ENCODE measurements at regions not wholly inside any gene's neighbourhood (a gene's known extent, or its start where the extent isn't known, plus 50 kb on each side); places are given as distances from the start of the nearest gene placed in this dataset.

DNA sequence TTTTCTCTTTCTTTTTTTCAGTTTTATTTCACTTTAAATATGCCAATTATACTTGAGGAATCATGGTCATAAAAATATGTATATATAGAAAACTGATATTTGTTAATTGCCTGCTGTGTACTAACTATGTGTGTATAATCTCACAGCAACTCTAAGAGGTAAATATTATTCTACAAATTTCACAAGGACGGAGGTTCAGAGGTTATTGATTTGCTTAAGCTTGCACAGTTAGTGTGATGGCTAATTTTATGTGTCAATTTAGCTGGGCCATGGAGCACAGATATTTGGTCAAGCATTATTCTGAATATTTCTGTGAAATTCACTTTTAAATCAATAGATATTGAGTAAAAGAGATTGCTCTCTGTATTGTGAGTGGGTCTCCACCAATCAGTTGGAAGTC, 75.7 kb upstream of the CENPW start:
- ATAC-seq: no peak
- DNase-seq (ENCODE audit: low spot score): no peak
- intact Hi-C loops (cut with DNase I): no loop called here

DNA sequence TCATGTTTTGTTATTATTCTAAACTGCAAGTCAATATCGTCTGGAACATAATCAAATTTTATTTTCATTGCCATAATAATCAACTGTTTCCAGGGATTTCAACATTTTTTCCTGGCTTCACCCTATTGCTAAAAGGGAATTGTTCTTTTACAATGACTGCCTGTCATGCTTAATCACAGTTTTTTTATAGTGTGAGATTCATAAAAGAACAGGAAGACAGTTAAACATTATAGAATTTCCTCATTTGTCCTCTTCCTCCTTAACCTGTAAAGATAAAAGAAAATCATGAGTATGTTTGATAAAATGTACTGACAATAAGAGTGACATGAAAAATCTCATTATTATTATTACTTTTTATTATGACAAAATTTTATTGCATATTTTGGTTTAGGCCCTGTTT, 73.3 kb upstream of the CENPW start:
- intact Hi-C loops (cut with DNase I): no loop called here
- ATAC-seq (no peak), DNase-seq (ENCODE audit: low spot score) (no peak)

DNA sequence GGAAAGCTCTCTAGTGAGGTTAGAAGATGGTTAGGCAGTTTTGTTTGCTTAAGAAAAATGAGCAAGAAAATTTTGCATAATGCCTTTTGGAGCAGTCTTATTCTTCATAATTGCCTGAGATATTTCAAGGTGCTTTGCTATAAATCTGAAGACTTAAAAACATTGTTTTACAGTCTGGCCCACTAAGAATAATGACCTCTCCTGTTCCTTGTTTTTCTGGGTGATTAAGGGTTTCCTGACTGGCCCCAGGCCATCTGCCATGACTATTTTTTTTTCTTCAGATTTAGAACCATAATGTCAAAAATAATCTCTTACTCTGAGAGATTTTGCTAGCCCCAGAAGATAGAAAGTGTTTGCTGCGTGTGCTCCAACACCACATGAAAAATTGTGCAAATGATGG, 72.3 kb upstream of the CENPW start:
- ATAC-seq: no peak
- intact Hi-C loops (cut with DNase I): no loop called here
- no peak for DNase-seq (ENCODE audit: low spot score)

DNA sequence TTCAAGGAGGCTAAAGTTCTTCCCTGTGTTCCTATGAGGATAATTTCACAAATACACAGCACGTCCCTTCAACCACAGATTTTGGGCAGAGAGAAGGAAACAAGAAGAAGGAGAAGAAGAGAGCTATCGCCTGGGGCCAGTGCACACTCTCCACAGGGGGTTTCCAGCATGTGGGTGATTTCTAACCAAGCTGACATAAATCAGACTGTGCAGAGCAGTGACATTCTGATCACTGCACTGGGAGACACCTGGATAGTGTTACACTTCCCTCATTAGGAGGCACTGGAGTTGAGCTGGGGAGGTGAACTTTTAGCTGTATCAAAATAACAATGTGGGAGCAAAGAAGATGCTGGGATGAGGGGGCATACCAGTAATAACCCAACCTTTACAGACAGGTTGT, 71.8 kb upstream of the CENPW start:
- DNase-seq (ENCODE audit: low spot score): no peak
- intact Hi-C loops (cut with DNase I): no loop called here
- ATAC-seq: no peak

DNA sequence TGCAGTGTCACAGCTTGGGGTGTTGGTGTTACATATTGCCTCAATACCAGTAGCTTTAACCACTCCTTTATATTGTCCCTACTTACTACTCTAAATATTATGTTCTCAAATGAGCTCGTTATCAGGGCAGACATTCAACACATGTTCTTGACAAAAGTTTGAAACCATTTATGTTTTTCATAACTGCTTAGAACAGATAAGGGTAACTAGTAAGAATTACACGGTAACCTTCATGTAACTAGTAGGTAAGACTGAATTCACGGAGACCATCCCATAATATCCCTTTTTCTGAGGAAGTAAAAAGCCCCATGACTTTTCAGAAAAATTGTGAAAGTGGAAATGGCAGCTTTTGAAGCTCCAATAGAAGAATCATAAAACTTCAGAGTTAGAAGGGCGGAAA, 59.6 kb upstream of the CENPW start:
- intact Hi-C loops (cut with DNase I): no loop called here
- ATAC-seq (no peak), DNase-seq (ENCODE audit: low spot score) (no peak)

DNA sequence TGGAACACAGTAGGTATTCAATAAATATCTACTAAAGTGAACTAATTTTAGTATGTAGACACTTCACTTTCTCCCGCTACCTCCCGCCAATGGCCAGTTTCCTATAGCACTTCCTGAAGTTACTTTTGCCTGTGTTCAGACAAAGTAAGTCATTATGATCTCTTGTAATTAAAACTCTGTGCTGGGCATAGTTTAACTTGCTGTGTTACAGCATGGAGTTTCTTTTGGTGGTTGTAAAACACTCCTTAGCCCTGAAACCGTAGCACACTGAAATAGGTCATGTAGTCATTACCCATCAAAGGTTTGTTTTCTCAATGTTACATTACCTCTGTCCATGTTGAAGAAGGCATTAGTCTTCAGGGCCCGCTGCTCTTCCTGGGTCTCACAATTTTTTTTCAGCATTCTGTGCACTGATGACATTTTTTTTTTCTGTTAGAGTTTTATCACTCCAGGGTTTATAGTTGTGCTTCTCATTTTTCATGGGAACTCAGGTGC, 54.0 kb upstream of the CENPW start:
- intact Hi-C loops (cut with DNase I): no loop called here
- no peak for ATAC-seq
- DNase-seq (ENCODE audit: low spot score): no peak

All from sciatic nerve (tissue), 2 donors.